H1 (cell line): ENCODE measurements at regions not wholly inside any gene's neighbourhood (a gene's known extent, or its start where the extent isn't known, plus 50 kb on each side); places are given as distances from the start of the nearest gene placed in this dataset.

Experiments used
- CTCF ChIA-PET: fragments of 300-600 bp; sonication (Branson Sonifier 250); formaldehyde crosslinking; loops from one replicate; lab custom pipeline; 2021; ENCODE audit not compliant: partially characterized antibody; lab: Charles Lee
- POLR2A ChIA-PET: fragments of 300-600 bp; sonication (Branson Sonifier 250); formaldehyde crosslinking; loops from one replicate; lab custom pipeline; 2021; ENCODE audit warnings: inconsistent platforms; ENCODE audit not compliant: partially characterized antibody; lab: Charles Lee
- DNase-seq, 2 experiments: peaks; one replicate each; pipeline versions ENCODE4 v3.0.0 to v3.0.0-alpha.2; 2010 to 2022; ENCODE audit warnings: low spot score in 2 of 2, low read depth in 1 of 2, mixed read lengths in 1 of 2
- FAIRE-seq: peaks from 2 replicates; lab custom pipeline; 2011; peaks lifted over from hg19 to GRCh38; lab: Jason Lieb, UNC
- H2AFZ ChIP-seq: 2 replicates; pipeline ENCODE4 v1.8.1; 2012; ENCODE audit warnings: low read length, inconsistent platforms
- H2AK5ac ChIP-seq: 2 replicates; pipeline ENCODE4 v1.6.1; 2013; ENCODE audit warnings: low read depth, low read length
- H2BK120ac ChIP-seq: replicated peaks from 2 replicates; pipeline ENCODE3; 2013; ENCODE audit warnings: low read depth, low read length, inconsistent platforms
- H2BK12ac ChIP-seq: 2 replicates; pipeline ENCODE4 v1.6.1; 2013; ENCODE audit warnings: low read depth, low read length
- H2BK15ac ChIP-seq: 2 replicates; pipeline ENCODE4 v1.6.1; 2013; ENCODE audit warnings: low read length
- H2BK20ac ChIP-seq: 2 replicates; pipeline ENCODE4 v1.6.1; 2013; ENCODE audit warnings: low read length
- H2BK5ac ChIP-seq: 2 replicates; pipeline ENCODE4 v1.6.1; 2013; ENCODE audit warnings: low read depth, low read length
- H3K14ac ChIP-seq: 2 replicates; pipeline ENCODE4 v1.6.1; 2013; ENCODE audit warnings: inconsistent platforms; ENCODE audit not compliant: insufficient read length
- H3K18ac ChIP-seq: 2 replicates; pipeline ENCODE4 v1.6.1; 2013; ENCODE audit warnings: low read length; ENCODE audit errors: extremely low read depth
- H3K23ac ChIP-seq: 2 replicates; pipeline ENCODE4 v1.6.1; 2013; ENCODE audit warnings: inconsistent platforms; ENCODE audit not compliant: insufficient read length
- H3K23me2 ChIP-seq: 2 replicates; pipeline ENCODE4 v1.6.1; 2013; ENCODE audit warnings: low read depth, low read length
- H3K27ac ChIP-seq: 2 replicates; pipeline ENCODE4 v1.6.1; 2011; ENCODE audit warnings: low read depth, low read length, inconsistent platforms
- H3K27me3 ChIP-seq, 4 experiments: replicated peaks in 1 of 4; 1 replicate in 1 of 4; 2 replicates in 3 of 4; pipeline versions ENCODE4 v1.6.1 to v1.8.1; 2011 to 2013; ENCODE audit warnings: low read length in 3 of 4, mild to moderate bottlenecking in 3 of 4, inconsistent platforms in 2 of 4, mixed read lengths in 2 of 4, moderate library complexity in 1 of 4; ENCODE audit not compliant: control insufficient read depth in 3 of 4, insufficient read depth in 3 of 4; ENCODE audit errors: extremely low read depth in 1 of 4
- H3K36me3 ChIP-seq, 4 experiments: 2 replicates each; pipeline versions ENCODE4 v1.6.1 to v1.8.1; 2011 to 2013; ENCODE audit warnings: mild to moderate bottlenecking in 4 of 4, low read length in 3 of 4, moderate library complexity in 2 of 4, control low read depth in 1 of 4, inconsistent platforms in 1 of 4; ENCODE audit not compliant: insufficient read depth in 4 of 4, control insufficient read depth in 2 of 4
- H3K4ac ChIP-seq: replicated peaks from 2 replicates; pipeline ENCODE3; 2013; ENCODE audit warnings: low read length, low read depth, mixed read lengths, inconsistent platforms; ENCODE audit not compliant: insufficient read length
- H3K4me1 ChIP-seq, 4 experiments: replicated peaks in 1 of 4; 1 replicate in 1 of 4; 2 replicates in 3 of 4; pipeline versions ENCODE4 v1.6.1 to v1.8.1; 2011 to 2013; ENCODE audit warnings: low read length in 3 of 4, inconsistent platforms in 2 of 4, mixed read lengths in 1 of 4; ENCODE audit not compliant: insufficient read depth in 4 of 4, control insufficient read depth in 3 of 4
- H3K4me2 ChIP-seq, 2 experiments: 2 replicates each; pipeline versions ENCODE4 v1.6.1 to v1.8.1; 2011 to 2013; ENCODE audit warnings: low read depth in 2 of 2, low read length in 2 of 2, control low read depth in 1 of 2, inconsistent platforms in 1 of 2, mild to moderate bottlenecking in 1 of 2; ENCODE audit not compliant: insufficient read depth in 1 of 2
- H3K4me3 ChIP-seq, 4 experiments: fragments of 200-600, 300-600 bp in 1 of 4; sonication (generic), shearing (Covaris generic), sonication (Bioruptor Twin) in 1 of 4; 2 replicates each; pipeline versions ENCODE4 v1.5.1 to v1.8.1; 2011 to 2016; ENCODE audit warnings: low read length in 4 of 4, low read depth in 3 of 4, control low read depth in 2 of 4, inconsistent platforms in 2 of 4, mild to moderate bottlenecking in 2 of 4, mixed read lengths in 1 of 4, moderate library complexity in 1 of 4; ENCODE audit not compliant: insufficient read depth in 2 of 4; ENCODE audit errors: extremely low read depth in 1 of 4
- H3K56ac ChIP-seq: replicated peaks from 2 replicates; pipeline ENCODE3; 2013; ENCODE audit warnings: low read depth, mild to moderate bottlenecking, mixed read lengths, low read length, inconsistent platforms; ENCODE audit not compliant: insufficient read length
- H3K79me1 ChIP-seq: 2 replicates; pipeline ENCODE4 v1.6.1; 2013; ENCODE audit warnings: low read depth, low read length, control low read depth
- H3K79me2 ChIP-seq, 2 experiments: 2 replicates each; pipeline versions ENCODE4 v1.6.1 to v1.8.1; 2012 to 2013; ENCODE audit warnings: low read length in 2 of 2, mild to moderate bottlenecking in 2 of 2, inconsistent platforms in 1 of 2; ENCODE audit not compliant: insufficient read depth in 2 of 2, control insufficient read depth in 1 of 2
- H3K9ac ChIP-seq, 4 experiments: replicated peaks in 1 of 4; 1 replicate in 1 of 4; 2 replicates in 3 of 4; pipeline versions ENCODE4 v1.6.1 to v1.8.1; 2011 to 2013; ENCODE audit warnings: low read depth in 3 of 4, low read length in 3 of 4, control low read depth in 2 of 4, mild to moderate bottlenecking in 2 of 4, moderate library complexity in 2 of 4, inconsistent platforms in 1 of 4; ENCODE audit errors: extremely low read depth in 1 of 4
- H3K9me3 ChIP-seq, 2 experiments: 2 replicates each; pipeline versions ENCODE4 v1.6.1 to v1.8.1; 2012 to 2013; ENCODE audit warnings: mild to moderate bottlenecking in 2 of 2, moderate library complexity in 2 of 2, control low read depth in 1 of 2, inconsistent platforms in 1 of 2, low read depth in 1 of 2, low read length in 1 of 2, mixed read lengths in 1 of 2; ENCODE audit not compliant: insufficient read depth in 2 of 2
- H4K20me1 ChIP-seq, 2 experiments: replicated peaks in 1 of 2; 2 replicates each; pipeline versions ENCODE3 to v1.8.1; 2011 to 2013; ENCODE audit warnings: inconsistent platforms in 2 of 2, low read length in 2 of 2, mild to moderate bottlenecking in 1 of 2; ENCODE audit not compliant: insufficient read depth in 2 of 2, control insufficient read depth in 1 of 2
- H4K5ac ChIP-seq: 2 replicates; pipeline ENCODE4 v1.6.1; 2013; ENCODE audit warnings: low read length, low read depth, mixed read lengths, inconsistent platforms; ENCODE audit not compliant: insufficient read length
- H4K8ac ChIP-seq: 2 replicates; pipeline ENCODE4 v1.8.0; 2013; ENCODE audit warnings: mild to moderate bottlenecking, moderate library complexity, low read length, inconsistent platforms; ENCODE audit not compliant: insufficient read depth; ENCODE audit errors: extremely low read depth
- H4K91ac ChIP-seq: replicated peaks from 2 replicates; pipeline ENCODE3; 2013; ENCODE audit warnings: low read length, mixed read lengths, inconsistent platforms; ENCODE audit not compliant: insufficient read length
- ASH2L ChIP-seq: fragments of 200-600, 300-600 bp; sonication (generic); IDR thresholded peaks from one replicate; pipeline ENCODE4 v1.7.1; 2017; ENCODE audit warnings: low read length
- BCL11A ChIP-seq, 2 experiments: IDR thresholded peaks; one replicate each; pipeline ENCODE4 v1.6.1; 2011; ENCODE audit warnings: low read depth in 2 of 2, low read length in 2 of 2, mild to moderate bottlenecking in 2 of 2
- BRCA1 ChIP-seq: IDR thresholded peaks from 2 replicates; pipeline ENCODE4 v1.6.1; 2012; ENCODE audit warnings: low read depth, low read length, improper control_type of control experiment
- CBX5 ChIP-seq: fragments of 300-800, 300-1000 bp; sonication (generic); IDR thresholded peaks from 2 replicates; pipeline ENCODE4 v1.7.1; 2016; ENCODE audit warnings: antibody characterized with exemption, low read length, low read depth
- CBX8 ChIP-seq: fragments of 300-800, 300-1000 bp; sonication (generic); IDR thresholded peaks from 2 replicates; pipeline ENCODE4 v1.7.1; 2016; ENCODE audit warnings: low read depth, low read length, borderline replicate concordance
- JUN ChIP-seq: IDR thresholded peaks from 2 replicates; pipeline ENCODE4 v1.6.1; 2011; ENCODE audit warnings: low read depth, mild to moderate bottlenecking, improper control_type of control experiment, low read length
- NANOG ChIP-seq: IDR thresholded peaks from 2 replicates; pipeline ENCODE4 v1.6.1; 2011; ENCODE audit warnings: low read length, low read depth, mild to moderate bottlenecking, inconsistent platforms; ENCODE audit not compliant: insufficient read depth, poor library complexity, severe bottlenecking
- POU5F1 ChIP-seq: IDR thresholded peaks from 2 replicates; pipeline ENCODE4 v1.6.1; 2011; ENCODE audit warnings: low read depth, mild to moderate bottlenecking, low read length, moderate library complexity
- RXRA ChIP-seq: IDR thresholded peaks from 2 replicates; pipeline ENCODE4 v1.6.1; 2011; ENCODE audit warnings: low read depth, mild to moderate bottlenecking, low read length, moderate library complexity; ENCODE audit not compliant: insufficient read depth
- SAP30 ChIP-seq: fragments of 300-600 bp; sonication (generic); IDR thresholded peaks from 2 replicates; pipeline ENCODE4 v1.7.1; 2012; ENCODE audit warnings: low read length, moderate library complexity, mild to moderate bottlenecking, inconsistent platforms; ENCODE audit not compliant: insufficient read depth, insufficient replicate concordance
- SIN3A ChIP-seq, 2 experiments: IDR thresholded peaks in 1 of 2; conservative IDR thresholded peaks in 1 of 2; 2 replicates each; pipeline ENCODE4 v1.6.1; 2011 to 2012; ENCODE audit warnings: low read length in 2 of 2, improper control_type of control experiment in 1 of 2, low read depth in 1 of 2, mild to moderate bottlenecking in 1 of 2
- SP1 ChIP-seq: IDR thresholded peaks from 2 replicates; pipeline ENCODE4 v1.6.1; 2011; ENCODE audit warnings: low read depth, low read length
- WGBS, 2 experiments: shearing (Covaris generic) in 1 of 2; methylation state at CpG; one replicate each; pipeline versions ENCODE4 v1.1.6 to v1.1.7; 2013 to 2015; ENCODE audit warnings: low lambda C conversion rate in 2 of 2, mixed read lengths in 2 of 2, inconsistent platforms in 1 of 2, low coverage in 1 of 2, missing lambda C conversion rate in 1 of 2; ENCODE audit not compliant: insufficient replicate concordance in 2 of 2, insufficient coverage in 1 of 2, insufficient read length in 1 of 2; ENCODE audit errors: extremely low coverage in 1 of 2, missing lambda C conversion rate in 1 of 2; 5-methylcytosine and 5-hydroxymethylcytosine counted together
- TF ChIP-seq, protein P1 (sequence below): IDR thresholded peaks from 2 replicates; pipeline ENCODE4 v1.6.1; 2011; ENCODE audit warnings: low read depth, mild to moderate bottlenecking, low read length; ENCODE audit not compliant: insufficient read depth

DNA sequence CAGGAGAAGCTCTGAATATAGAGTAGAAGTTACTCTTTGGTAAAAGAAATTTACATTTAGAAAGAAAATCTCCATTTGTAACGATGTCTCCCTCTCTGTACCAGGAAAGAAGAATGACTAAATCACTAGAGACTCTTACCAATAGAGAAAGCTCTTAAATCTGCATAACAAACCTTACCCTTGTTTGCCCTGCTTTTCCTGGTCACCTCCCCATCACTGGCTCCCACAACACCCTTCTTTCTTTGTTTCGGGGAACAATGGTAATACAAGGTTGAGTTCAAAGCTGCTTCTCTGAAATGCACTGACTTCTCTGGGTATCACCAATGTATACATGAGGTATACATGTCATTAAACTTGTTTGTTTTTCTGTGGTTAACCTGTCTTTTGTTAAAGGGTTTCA, 351.1 kb upstream of the FLRT2 start:
- POLR2A ChIA-PET = interaction anchor here (0.7 kb wide), 1 partner anchor 961 kb away, joined by 4 read pairs; no protein-coding TSS in a partner anchor
- FAIRE-seq = peak; percentile 92
- TF ChIP-seq BCL11A (IDR thresholded peaks at IDR 0.05; ENCODE audit: low read depth in 2 of 2, low read length in 2 of 2) = no peak
- no peak for TF ChIP-seq SAP30
- no peak for TF ChIP-seq CBX8
- TF ChIP-seq POU5F1 = peak; percentile 82
- 0 out of 2 replicates have a peak, but pooled peaks have one; percentile 5 for TF ChIP-seq SP1
- TF ChIP-seq RXRA = no peak
- peak; percentile 13 for TF ChIP-seq NANOG
- TF ChIP-seq, protein P1, sequence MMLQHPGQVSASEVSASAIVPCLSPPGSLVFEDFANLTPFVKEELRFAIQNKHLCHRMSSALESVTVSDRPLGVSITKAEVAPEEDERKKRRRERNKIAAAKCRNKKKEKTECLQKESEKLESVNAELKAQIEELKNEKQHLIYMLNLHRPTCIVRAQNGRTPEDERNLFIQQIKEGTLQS = no peak
- no peak for TF ChIP-seq CBX5
- no peak for TF ChIP-seq BRCA1
- no peak for TF ChIP-seq ASH2L
- TF ChIP-seq SIN3A (conservative IDR thresholded peaks at IDR 0.05 in 1 of 2, IDR thresholded peaks at IDR 0.05 in 1 of 2; ENCODE audit: low read depth in 1 of 2, low read length in 2 of 2) = no peak
- TF ChIP-seq JUN = 0 out of 2 replicates have a peak, but pooled peaks have one; percentile 21

More for the DNA sequence above, 351.1 kb upstream of the FLRT2 start:
- H3K18ac ChIP-seq = no peak overlapping the region
- no peak overlapping the region for H2AFZ ChIP-seq
- no peak overlapping the region for H4K5ac ChIP-seq
- no peak overlapping the region for H2BK20ac ChIP-seq
- H3K9ac ChIP-seq = no peak overlapping the region
- no peaks in the 10 kb centered on the region for H3K23me2 ChIP-seq
- 25% methylated on average over 2 of the region's 2 CpGs; no CpG with 5 or more reads in 1 of the 2 experiments for WGBS, 2 experiments
- no peak overlapping the region for H3K4ac ChIP-seq
- H3K14ac ChIP-seq = no peak overlapping the region
- CTCF ChIA-PET = interaction anchor here (1.0 to 1.3 kb wide), 2 partner anchors 350 to 357 kb away, joined by 3 to 5 read pairs; no protein-coding TSS in a partner anchor
- no peaks in the 10 kb centered on the region for H3K79me1 ChIP-seq
- H3K23ac ChIP-seq = no peak overlapping the region
- no peaks in the 10 kb centered on the region for H3K36me3 ChIP-seq
- no peak overlapping the region for H2BK120ac ChIP-seq
- peaks cover 0 to 3% (median 0%) of the 10 kb centered on the region in 4 experiments; a peak in 1 of 7 replicates for H3K27me3 ChIP-seq
- peaks cover 0 to 10% (median 7%) of the 10 kb centered on the region in 4 experiments; a peak in 3 of 7 replicates for H3K4me1 ChIP-seq
- H2AK5ac ChIP-seq = no peak overlapping the region
- H3K9me3 ChIP-seq = peaks cover 4 to 9% of the 10 kb centered on the region in 2 experiments; a peak in 2 of 4 replicates
- H2BK12ac ChIP-seq = no peak overlapping the region
- H3K4me2 ChIP-seq = peak overlapping the region in 1 of 2 experiments; percentile 36; a peak in 2 of 4 replicates
- peak in 1 of 2 experiments; percentile 31 for DNase-seq
- H2BK5ac ChIP-seq = no peak overlapping the region
- no peak overlapping the region for H4K91ac ChIP-seq
- H2BK15ac ChIP-seq = no peak overlapping the region
- no peak overlapping the region for H4K8ac ChIP-seq
- no peak overlapping the region for H3K27ac ChIP-seq
- no peak overlapping the region for H3K56ac ChIP-seq
- H3K79me2 ChIP-seq = no peaks in the 10 kb centered on the region
- H4K20me1 ChIP-seq = no peaks in the 10 kb centered on the region
- peak overlapping the region in 1 of 4 experiments; percentile 35; a peak in 1 of 8 replicates for H3K4me3 ChIP-seq
